Gastrocnemius medialis (tissue), 4 donors: ENCODE measurements at regions not wholly inside any gene's neighbourhood (a gene's known extent, or its start where the extent isn't known, plus 50 kb on each side); places are given as distances from the start of the nearest gene placed in this dataset.

ENCODE experiments used
- ATAC-seq, 2 donors: fragments of 150-250 bp; one replicate each; pipeline ENCODE4 v1.9.1; 2016
- DNase-seq, 2 donors: peaks; one replicate each; pipeline ENCODE4 v3.0.0-alpha.2; 2019
- H3K27ac ChIP-seq, 4 donors: fragments of 200-600 bp; sonication (generic); 1 replicate in 1 of 4; 2 replicates in 3 of 4; pipeline ENCODE4 v1.5.1; 2016 to 2018; ENCODE audit warnings: mild to moderate bottlenecking in 2 of 4, moderate library complexity in 1 of 4
- H3K27me3 ChIP-seq, 3 donors: fragments of 200-600 bp; sonication (generic) in 2 of 3; 1 replicate in 1 of 3; 2 replicates in 2 of 3; pipeline versions ENCODE4 v1.5.1 to v1.6.0; 2016 to 2019; ENCODE audit warnings: mild to moderate bottlenecking in 1 of 3, moderate library complexity in 1 of 3
- H3K36me3 ChIP-seq, 2 donors: fragments of 200-600 bp; sonication (generic) in 1 of 2; one replicate each; pipeline ENCODE4 v1.5.1; 2017 to 2018
- H3K4me1 ChIP-seq, 2 donors: fragments of 200-600 bp; sonication (generic) in 1 of 2; one replicate each; pipeline ENCODE4 v1.5.1; 2016 to 2017; ENCODE audit warnings: mild to moderate bottlenecking in 2 of 2
- H3K4me3 ChIP-seq, 4 donors: fragments of 200-600 bp; sonication (generic) in 3 of 4; 1 replicate in 1 of 4; 2 replicates in 3 of 4; pipeline ENCODE4 v1.5.1; 2016 to 2019; ENCODE audit warnings: mild to moderate bottlenecking in 2 of 4
- H3K9me3 ChIP-seq, 3 donors: fragments of 200-600 bp; sonication (generic) in 2 of 3; 1 replicate in 1 of 3; 2 replicates in 2 of 3; pipeline ENCODE4 v1.5.1; 2016 to 2019
- POLR2A ChIP-seq, 2 donors: fragments of 450-650 bp; IDR thresholded peaks; one replicate each; pipeline ENCODE4 v1.6.1; 2017; ENCODE audit warnings: antibody characterized with exemption in 2 of 2, mild to moderate bottlenecking in 2 of 2, moderate library complexity in 2 of 2
- in situ Hi-C, 4 donors: fragments of 200-750 bp; cut with MboI; loops; one replicate each; pipeline versions ENCODE4 v1.15.0 to v1.8.0; 2017; ENCODE audit warnings: low sequenced_read_pairs in 4 of 4
- intact Hi-C: fragments of 100-400 bp; cut with DNase I; formaldehyde crosslinking; loops from one replicate; pipeline ENCODE4 v1.15.1; 2023; ENCODE audit warnings: low total_unique reads
- TF ChIP-seq, protein P1 (sequence below), 5 experiments: fragments of 450-650 bp in 3 of 5; fragments of 200-600 bp in 2 of 5; sonication (generic) in 2 of 5; IDR thresholded peaks in 4 of 5; conservative IDR thresholded peaks in 1 of 5; 1 replicate in 4 of 5; 2 replicates in 1 of 5; pipeline ENCODE4 v1.5.1; 2016 to 2019; ENCODE audit warnings: antibody characterized with exemption in 5 of 5, mild to moderate bottlenecking in 3 of 5, moderate library complexity in 3 of 5

DNA sequence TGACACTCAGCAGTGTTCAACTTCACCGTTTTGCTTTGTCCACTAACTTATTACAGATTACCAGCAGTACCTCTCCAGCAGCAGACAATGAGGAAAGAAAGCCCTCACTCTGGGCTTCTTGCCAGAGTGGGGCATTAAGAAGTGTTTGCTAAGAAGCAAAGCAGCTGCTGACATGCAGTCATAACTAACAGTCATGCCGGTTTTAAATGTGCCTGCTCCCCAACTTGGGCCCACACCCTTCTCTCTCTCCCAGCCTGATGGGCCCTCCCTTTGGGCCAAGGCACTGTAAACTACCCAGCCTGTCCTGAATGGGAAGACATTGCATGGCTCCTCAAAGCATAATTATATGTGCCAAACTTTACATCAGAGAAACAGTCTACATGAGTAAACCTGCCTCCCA, 54.6 kb upstream of the HHIP start:
- Histone ChIP-seq H3K36me3 (no peaks in the 10 kb centered on the region), H3K9me3 (no peaks in the 10 kb centered on the region), H3K27ac (no peak overlapping the region), H3K27me3 (no peaks in the 10 kb centered on the region), H3K4me1 (no peaks in the 10 kb centered on the region), H3K4me3 (no peak overlapping the region)
- intact Hi-C loops (no loop called here), in situ Hi-C loops (no loop called here)
- DNase-seq (no peak), ATAC-seq (no peak)
- TF ChIP-seq POLR2A (IDR thresholded peaks at IDR 0.05): no peak

DNA sequence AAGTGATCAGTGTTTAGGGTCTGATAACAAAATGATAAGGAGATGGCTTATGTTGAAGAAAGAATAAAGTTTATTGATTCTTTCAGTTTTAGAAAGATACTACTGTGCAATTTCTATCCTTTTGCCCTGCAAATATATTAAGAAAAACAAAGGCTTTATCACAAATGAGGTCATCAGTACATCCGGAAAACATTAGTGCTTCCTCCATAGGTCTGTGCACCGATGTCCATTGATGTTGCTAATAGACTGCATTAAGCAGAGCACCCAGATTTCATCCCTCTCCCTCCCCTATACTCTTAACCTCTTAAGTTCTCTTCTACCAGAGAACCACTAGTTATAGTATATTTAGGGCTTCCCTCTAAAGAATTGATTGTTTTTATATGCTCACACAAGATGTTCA, 53.7 kb upstream of the HHIP start:
- no peaks in the 10 kb centered on the region for H3K4me1 ChIP-seq
- DNase-seq (no peak), ATAC-seq (no peak)
- no peak for TF ChIP-seq POLR2A (IDR thresholded peaks at IDR 0.05)
- TF ChIP-seq, protein P1, sequence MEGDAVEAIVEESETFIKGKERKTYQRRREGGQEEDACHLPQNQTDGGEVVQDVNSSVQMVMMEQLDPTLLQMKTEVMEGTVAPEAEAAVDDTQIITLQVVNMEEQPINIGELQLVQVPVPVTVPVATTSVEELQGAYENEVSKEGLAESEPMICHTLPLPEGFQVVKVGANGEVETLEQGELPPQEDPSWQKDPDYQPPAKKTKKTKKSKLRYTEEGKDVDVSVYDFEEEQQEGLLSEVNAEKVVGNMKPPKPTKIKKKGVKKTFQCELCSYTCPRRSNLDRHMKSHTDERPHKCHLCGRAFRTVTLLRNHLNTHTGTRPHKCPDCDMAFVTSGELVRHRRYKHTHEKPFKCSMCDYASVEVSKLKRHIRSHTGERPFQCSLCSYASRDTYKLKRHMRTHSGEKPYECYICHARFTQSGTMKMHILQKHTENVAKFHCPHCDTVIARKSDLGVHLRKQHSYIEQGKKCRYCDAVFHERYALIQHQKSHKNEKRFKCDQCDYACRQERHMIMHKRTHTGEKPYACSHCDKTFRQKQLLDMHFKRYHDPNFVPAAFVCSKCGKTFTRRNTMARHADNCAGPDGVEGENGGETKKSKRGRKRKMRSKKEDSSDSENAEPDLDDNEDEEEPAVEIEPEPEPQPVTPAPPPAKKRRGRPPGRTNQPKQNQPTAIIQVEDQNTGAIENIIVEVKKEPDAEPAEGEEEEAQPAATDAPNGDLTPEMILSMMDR (IDR thresholded peaks at IDR 0.05 in 4 of 5, conservative IDR thresholded peaks at IDR 0.05 in 1 of 5): no peak
- H3K4me3 ChIP-seq: no peak overlapping the region
- H3K27ac ChIP-seq: no peak overlapping the region
- no peaks in the 10 kb centered on the region for H3K9me3 ChIP-seq
- no peaks in the 10 kb centered on the region for H3K36me3 ChIP-seq
- intact Hi-C loops: no loop called here
- no peaks in the 10 kb centered on the region for H3K27me3 ChIP-seq
- in situ Hi-C loops: no loop called here

DNA sequence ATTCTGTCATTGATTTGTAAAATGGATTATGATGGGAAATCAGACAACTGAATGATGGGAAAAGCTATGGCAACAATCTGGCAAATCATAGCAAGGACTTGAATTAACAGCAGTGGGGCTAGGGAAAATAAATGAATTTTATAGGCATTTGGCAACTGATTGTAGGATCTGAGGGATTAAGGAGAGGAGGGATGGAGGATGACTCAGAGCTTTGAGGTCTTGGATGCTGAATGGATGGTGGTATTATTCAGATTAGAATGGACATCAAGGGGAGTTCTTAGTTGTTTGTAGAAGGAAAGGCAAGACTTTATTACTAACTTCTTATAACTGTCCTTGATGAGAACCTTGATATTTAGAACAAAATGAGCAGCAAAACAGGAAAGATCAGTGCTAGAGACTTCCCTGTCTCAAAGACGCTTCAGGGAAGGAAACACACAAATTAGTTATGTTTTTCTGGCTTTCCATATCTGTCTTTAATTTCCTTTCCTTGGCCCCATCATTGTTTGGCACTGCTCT, 51.4 kb upstream of the HHIP start:
- Histone ChIP-seq H3K9me3 (no peaks in the 10 kb centered on the region), H3K4me1 (no peaks in the 10 kb centered on the region), H3K27me3 (no peaks in the 10 kb centered on the region), H3K27ac (no peak overlapping the region), H3K4me3 (no peak overlapping the region), H3K36me3 (no peaks in the 10 kb centered on the region)
- TF ChIP-seq POLR2A (IDR thresholded peaks at IDR 0.05): no peak
- TF ChIP-seq, protein P1 (IDR thresholded peaks at IDR 0.05 in 4 of 5, conservative IDR thresholded peaks at IDR 0.05 in 1 of 5): no peak
- in situ Hi-C loops (no loop called here), intact Hi-C loops (no loop called here)
- DNase-seq: no peak
- ATAC-seq: no peak

DNA sequence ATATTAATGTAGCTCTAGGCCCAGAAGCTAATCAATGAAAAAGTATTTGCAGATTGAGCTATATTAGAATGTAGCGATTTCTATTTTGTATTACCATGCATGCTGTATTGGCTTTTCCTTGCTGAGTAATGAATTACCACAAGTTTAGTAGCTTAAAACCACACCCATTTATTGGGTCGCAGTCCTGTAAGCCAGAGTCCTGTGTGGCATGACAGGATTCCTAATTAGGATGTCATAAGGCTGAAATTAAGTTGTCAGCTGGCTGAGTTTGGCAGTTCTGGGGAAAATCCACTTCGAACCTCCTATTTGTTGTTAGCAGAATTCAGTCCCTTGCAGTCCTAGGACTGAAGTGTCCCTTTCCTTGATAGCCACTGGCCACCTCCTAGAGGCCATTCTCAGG, 50.3 kb upstream of the HHIP start:
- Histone ChIP-seq H3K27ac (no peak overlapping the region), H3K9me3 (no peaks in the 10 kb centered on the region), H3K36me3 (no peaks in the 10 kb centered on the region), H3K27me3 (no peaks in the 10 kb centered on the region), H3K4me1 (no peaks in the 10 kb centered on the region), H3K4me3 (no peak overlapping the region)
- ATAC-seq (no peak), DNase-seq (no peak)
- intact Hi-C loops: no loop called here
- in situ Hi-C loops: no loop called here
- TF ChIP-seq POLR2A (IDR thresholded peaks at IDR 0.05): no peak
- TF ChIP-seq, protein P1 (IDR thresholded peaks at IDR 0.05 in 4 of 5, conservative IDR thresholded peaks at IDR 0.05 in 1 of 5): no peak
